HG03558 (cell line): ENCODE measurements at regions not wholly inside any gene's neighbourhood (a gene's known extent, or its start where the extent isn't known, plus 50 kb on each side); places are given as distances from the start of the nearest gene placed in this dataset.

Experiments
- ATAC-seq: cut with Tn5 transposase; IDR thresholded peaks from one replicate; pipeline ENCODE4 v1.9.1; 2021; ENCODE audit warnings: moderate number of reproducible peaks; ENCODE audit not compliant: unreplicated experiment; ENCODE audit errors: extremely low read depth

DNA sequence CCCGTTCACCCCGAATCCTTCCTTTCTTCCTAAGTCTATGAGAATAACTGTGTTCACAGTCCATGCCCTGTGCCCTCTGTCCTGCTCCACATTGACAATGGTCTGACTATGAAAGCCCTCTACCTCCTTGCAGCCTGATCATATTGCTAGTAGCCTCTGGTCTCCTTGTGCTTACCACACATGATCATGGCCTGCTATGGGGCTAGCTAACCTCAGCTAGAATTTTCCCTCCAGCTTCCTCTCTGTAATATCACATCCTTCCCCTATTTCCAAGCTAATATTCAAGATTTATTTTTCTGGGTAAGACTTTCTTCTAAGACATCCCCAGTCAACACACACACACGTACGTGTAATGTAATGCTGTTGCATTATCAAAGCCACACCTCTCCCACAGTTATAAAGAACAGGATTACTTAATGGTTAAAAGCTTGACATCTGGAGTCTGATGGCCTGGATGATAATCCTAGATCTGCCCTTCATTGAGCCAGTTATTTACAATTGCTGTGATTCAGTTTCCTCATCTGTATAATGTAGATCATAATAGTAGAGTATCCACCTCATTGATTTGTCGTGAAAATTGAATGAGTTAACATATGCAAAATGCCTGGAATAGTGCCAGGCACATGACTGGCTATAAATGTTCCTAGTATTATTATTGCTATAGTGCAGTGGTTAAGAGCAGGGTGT lies 214.4 kb upstream of the BLID start:
- no peak for ATAC-seq

DNA sequence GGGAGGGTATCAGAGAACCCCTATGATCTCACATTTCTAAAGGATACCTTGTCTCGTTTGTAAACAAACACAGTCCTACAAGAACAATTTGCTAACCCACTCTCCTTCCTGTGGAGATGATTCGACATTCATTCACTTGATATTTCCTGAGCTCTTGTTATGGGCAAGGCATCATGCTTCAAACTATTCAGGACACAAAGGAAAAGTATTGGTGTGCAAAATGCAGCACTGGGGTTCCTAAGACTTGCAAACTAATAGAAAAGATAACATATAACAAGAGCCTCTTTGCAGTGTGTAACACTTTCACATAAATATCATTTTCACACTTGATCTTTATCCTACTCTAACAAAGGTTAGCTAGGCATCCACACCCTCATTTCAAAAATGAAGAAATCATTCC lies 211.5 kb upstream of the BLID start:
- ATAC-seq = no peak

- no peak for ATAC-seq
These were observed 207.9 kb upstream of the BLID start for GRCh38 chr11:122323754-122324421.

DNA sequence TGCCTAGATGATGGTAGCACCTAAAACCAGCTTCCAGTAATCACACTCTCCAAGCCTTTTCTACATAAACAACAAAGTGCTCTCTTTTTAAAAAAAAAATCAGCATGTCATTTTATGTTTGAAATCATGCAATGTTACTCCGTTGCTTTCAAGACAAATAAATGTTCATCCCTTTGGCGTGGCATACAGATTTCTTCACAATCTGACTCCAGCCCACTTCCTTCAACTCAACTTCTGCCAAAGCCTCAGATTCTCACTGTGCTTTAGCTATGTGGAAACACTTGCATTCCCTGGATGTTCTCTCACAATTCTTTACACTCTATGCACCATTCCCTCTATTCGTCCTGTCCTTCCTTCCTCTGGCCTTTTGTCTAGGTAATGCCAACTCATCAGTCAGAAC lies 206.3 kb upstream of the BLID start:
- ATAC-seq = no peak

GRCh38 chr11:122320671-122321070 lies 204.7 kb upstream of the BLID start:
- ATAC-seq = no peak

GRCh38 chr11:122319691-122320620 lies 203.9 kb upstream of the BLID start:
- ATAC-seq = no peak

DNA sequence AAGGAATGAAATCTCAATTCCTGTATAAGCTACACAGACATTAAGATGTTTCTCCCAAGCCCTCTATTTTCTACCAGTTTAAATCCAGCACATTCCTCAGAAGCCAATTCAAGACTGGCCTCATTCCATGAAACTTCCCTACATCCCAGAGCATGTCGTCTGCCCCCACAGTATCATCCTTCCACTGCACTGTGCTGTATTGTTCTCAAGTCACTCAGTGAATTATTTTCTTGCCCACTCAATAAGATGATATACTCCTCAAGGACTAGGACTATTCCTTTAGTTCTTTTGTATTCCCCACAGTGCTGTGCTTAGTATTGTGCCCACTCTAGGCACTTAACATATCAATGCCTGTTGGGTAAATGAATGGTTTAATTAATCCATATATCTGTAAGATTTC lies 203.1 kb upstream of the BLID start:
- no peak for ATAC-seq

- no peak for ATAC-seq
These were observed 201.3 kb upstream of the BLID start for GRCh38 chr11:122317305-122317704.

- no peak for ATAC-seq
These were observed 197.6 kb upstream of the BLID start for GRCh38 chr11:122313581-122313980.

- ATAC-seq = no peak
These were observed 195.3 kb upstream of the BLID start for GRCh38 chr11:122311216-122311755.

GRCh38 chr11:122310766-122311165 lies 194.8 kb upstream of the BLID start:
- ATAC-seq = no peak

DNA sequence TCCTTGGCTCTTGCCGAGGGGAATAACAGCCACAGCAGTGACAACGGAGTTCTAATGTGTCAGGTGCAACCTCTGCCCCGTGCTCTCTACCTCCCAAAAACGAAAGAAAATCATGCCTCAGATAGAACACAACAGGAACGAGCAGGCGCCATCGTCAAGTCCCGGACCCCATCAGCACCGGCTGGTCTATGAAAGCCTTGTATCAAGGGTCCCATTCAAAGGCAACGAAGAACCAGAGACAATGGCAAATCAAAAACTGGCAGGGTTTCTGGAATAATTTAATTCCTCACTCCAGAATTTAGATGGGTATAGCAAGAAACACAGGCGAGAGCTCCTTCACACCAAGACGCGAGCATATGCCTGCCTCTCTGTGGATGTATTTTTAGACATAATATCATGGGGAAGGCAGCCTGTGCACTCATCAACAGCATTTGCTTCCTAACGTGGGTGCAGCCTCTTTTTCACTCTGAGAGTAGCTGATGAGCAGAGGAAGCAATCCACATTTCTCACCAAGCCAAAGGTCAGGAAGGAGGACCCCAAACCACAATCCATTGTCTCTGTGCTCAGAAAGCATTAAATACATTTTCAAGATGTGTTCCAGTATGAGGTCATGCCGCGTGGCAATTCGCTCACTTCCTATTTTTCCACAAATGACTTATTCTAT lies 193.4 kb upstream of the BLID start:
- ATAC-seq = no peak

GRCh38 chr11:122308226-122308625 lies 192.2 kb upstream of the BLID start:
- ATAC-seq = no peak

- ATAC-seq = no peak
These were observed 191.5 kb upstream of the BLID start for GRCh38 chr11:122307476-122308035.

GRCh38 chr11:122306831-122307391 lies 190.9 kb upstream of the BLID start:
- ATAC-seq = no peak

DNA sequence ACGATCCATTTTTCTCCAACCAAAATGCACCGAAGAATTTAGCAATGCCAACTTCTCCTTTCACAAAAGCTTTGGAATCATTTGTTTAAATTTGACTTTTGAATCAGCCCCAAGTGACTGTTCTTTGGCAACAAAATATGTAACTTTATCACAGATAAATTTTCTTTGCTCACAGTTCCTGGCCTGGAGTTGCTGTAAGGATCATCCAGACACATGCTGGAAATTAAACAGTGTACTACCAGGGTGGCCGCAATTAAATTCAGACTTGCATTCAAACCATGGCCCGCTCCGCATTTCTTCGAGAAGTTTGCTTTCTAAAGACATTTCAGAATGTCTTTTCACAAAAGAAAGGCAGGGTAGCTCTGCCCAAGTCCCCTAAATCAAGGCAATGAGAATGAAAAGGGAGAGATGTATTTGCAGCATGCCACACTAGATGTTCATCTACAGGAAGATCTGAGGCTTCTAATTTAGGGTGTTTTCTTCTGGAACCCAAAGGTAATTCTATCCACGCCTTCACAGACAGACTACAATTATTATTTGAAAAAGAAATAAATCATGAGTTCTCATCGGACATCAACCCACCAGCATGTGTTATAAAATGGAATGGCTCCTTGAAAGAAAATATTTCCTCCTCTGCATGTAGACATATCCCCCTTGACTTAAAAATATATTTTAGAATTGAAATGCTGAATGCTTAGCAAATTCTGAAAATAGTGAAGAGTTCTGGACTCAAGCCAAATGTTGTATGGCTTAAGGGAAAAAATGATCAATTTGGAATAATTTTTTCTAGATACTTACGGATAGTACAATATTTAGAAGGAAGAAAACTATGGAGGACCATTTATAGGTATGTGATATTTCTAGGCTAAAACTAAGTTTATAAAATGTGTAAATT lies 189.7 kb upstream of the BLID start:
- ATAC-seq = no peak

DNA sequence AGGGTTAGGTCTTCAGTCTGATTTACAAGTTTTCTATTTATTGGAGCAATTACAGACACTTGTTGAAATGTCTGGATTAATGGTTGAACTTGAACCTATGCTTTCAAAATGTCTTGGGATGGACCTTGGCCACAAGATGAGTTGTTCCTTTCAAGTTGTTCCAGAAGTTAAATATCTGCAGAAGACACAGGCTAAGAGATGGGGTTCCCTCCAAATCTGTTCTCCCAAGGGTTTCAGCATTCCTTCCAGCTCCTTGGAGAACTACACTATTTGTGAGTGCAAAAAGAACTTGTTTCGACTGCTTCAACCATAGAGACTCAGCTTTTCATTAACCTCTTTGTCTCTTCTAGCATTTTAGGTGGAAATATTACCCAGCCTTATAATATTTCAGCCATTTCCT lies 189.0 kb upstream of the BLID start:
- ATAC-seq = no peak

GRCh38 chr11:122304306-122304705 lies 188.3 kb upstream of the BLID start:
- ATAC-seq = no peak

DNA sequence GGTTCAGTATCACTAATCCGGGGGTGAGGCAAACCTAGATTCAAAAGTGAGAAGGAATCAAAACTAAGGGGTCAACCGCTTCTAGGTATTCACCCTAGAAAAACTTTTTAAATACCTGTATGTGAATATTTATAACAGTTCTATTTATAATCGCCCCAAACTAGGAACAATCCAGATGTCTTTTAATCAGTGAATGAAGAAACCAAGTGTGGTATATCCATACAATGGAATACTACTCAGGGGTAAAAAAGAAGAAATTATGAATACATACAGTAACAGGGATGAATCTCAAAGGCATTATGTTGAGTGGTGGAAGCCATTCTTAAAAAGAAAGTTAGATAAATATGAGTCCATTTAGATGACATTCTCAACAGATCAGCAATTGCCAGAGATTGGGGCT lies 178.0 kb upstream of the BLID start:
- ATAC-seq = no peak
